GM18867 (cell line): ENCODE measurements at regions not wholly inside any gene's neighbourhood (a gene's known extent, or its start where the extent isn't known, plus 50 kb on each side); places are given as distances from the start of the nearest gene placed in this dataset.
"Not testable (repeated sequence)": the region's sequence is repeated elsewhere in the genome, so short reads cannot be mapped to it uniquely, and the experiment has no call there.

ENCODE experiments used
- ATAC-seq: cut with Tn5 transposase; IDR thresholded peaks from one replicate; pipeline ENCODE4 v1.9.1; 2021; ENCODE audit warnings: mild to moderate bottlenecking, moderate library complexity; ENCODE audit not compliant: unreplicated experiment

- ATAC-seq, result no peak
These were observed 99.5 kb upstream of the LYPLAL1 start for GRCh38 chr1:219074084-219074728.

GRCh38 chr1:219075121-219075879, 98.4 kb upstream of the LYPLAL1 start:
- no peak for ATAC-seq

GRCh38 chr1:219076326-219076937, 97.2 kb upstream of the LYPLAL1 start:
- ATAC-seq, result no peak

GRCh38 chr1:219077767-219078166, 95.9 kb upstream of the LYPLAL1 start:
- not testable (repeated sequence) for ATAC-seq

- peak; percentile 84 for ATAC-seq
These were observed 91.4 kb upstream of the LYPLAL1 start for GRCh38 chr1:219081943-219082925.

GRCh38 chr1:219083631-219084030, 90.0 kb upstream of the LYPLAL1 start:
- ATAC-seq, result no peak

GRCh38 chr1:219085082-219085481, 88.6 kb upstream of the LYPLAL1 start:
- ATAC-seq, result no peak

- no peak for ATAC-seq
These were observed 87.7 kb upstream of the LYPLAL1 start for GRCh38 chr1:219085988-219086387.

- ATAC-seq, result no peak
These were observed 86.7 kb upstream of the LYPLAL1 start for GRCh38 chr1:219086956-219087469.

GRCh38 chr1:219088778-219089557, 84.7 kb upstream of the LYPLAL1 start:
- ATAC-seq, result peak; percentile 72

GRCh38 chr1:219090607-219091006, 83.1 kb upstream of the LYPLAL1 start:
- peak; percentile 86 for ATAC-seq

GRCh38 chr1:219092206-219092605, 81.5 kb upstream of the LYPLAL1 start:
- ATAC-seq, result no peak

- peak; percentile 86 for ATAC-seq
These were observed 74.4 kb upstream of the LYPLAL1 start for GRCh38 chr1:219099307-219099706.

GRCh38 chr1:219100059-219100458, 73.6 kb upstream of the LYPLAL1 start:
- ATAC-seq, result no peak

GRCh38 chr1:219102466-219102865, 71.2 kb upstream of the LYPLAL1 start:
- ATAC-seq, result not testable (repeated sequence)

- ATAC-seq, result no peak
These were observed 67.8 kb upstream of the LYPLAL1 start for GRCh38 chr1:219105893-219106292.

GRCh38 chr1:219109424-219110018, 64.2 kb upstream of the LYPLAL1 start:
- peak; percentile 75 for ATAC-seq

GRCh38 chr1:219113261-219113660, 60.4 kb upstream of the LYPLAL1 start:
- ATAC-seq, result no peak

GRCh38 chr1:219114014-219114413, 59.7 kb upstream of the LYPLAL1 start:
- ATAC-seq, result no peak
